GM19467 (cell line): ENCODE measurements at regions not wholly inside any gene's neighbourhood (a gene's known extent, or its start where the extent isn't known, plus 50 kb on each side); places are given as distances from the start of the nearest gene placed in this dataset.

Source experiments
- ATAC-seq: cut with Tn5 transposase; IDR thresholded peaks from one replicate; pipeline ENCODE4 v1.9.1; 2021; ENCODE audit warnings: mild to moderate bottlenecking, moderate library complexity; ENCODE audit not compliant: unreplicated experiment

DNA sequence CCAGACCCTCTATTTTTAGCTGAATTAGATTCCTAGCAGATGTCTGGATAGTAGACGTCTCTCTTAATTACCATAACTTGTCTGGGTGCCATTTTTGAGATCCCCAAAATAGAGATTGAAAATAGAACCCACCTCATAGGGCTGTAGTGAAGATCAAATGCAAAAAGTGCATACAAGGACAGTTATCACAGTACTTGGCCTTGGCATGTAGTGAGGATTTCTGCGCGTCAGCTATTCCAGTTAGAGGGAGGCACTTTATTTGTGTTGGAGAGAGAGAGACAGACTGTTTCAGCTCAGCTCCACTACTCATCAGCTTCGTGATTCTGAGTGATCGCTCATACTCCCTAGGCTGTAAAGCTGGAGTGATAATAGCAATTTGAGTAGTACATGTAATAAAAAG, 59.6 kb upstream of the CDH13 start:
- ATAC-seq: no peak

DNA sequence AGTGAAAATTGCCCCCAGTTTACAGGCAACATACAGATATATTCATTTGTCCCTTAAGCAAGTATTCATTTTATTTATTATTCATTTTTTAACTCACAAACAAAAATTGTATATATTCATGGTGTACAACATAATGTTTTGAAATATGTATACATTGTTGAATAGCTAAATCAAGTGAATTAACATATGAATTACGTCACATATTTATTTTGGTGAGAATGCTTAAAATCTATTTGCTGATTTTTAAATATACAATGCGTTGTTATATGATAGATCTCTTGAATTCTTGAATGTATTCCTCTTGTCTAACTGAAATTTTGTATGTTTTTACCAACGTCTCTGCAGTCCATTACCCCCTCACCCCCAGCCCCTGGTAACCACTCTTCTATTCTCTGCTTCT, 63.4 kb upstream of the CDH13 start:
- ATAC-seq: no peak

GRCh38 chr16:82562183-82562683, 64.5 kb upstream of the CDH13 start:
- ATAC-seq: no peak

DNA sequence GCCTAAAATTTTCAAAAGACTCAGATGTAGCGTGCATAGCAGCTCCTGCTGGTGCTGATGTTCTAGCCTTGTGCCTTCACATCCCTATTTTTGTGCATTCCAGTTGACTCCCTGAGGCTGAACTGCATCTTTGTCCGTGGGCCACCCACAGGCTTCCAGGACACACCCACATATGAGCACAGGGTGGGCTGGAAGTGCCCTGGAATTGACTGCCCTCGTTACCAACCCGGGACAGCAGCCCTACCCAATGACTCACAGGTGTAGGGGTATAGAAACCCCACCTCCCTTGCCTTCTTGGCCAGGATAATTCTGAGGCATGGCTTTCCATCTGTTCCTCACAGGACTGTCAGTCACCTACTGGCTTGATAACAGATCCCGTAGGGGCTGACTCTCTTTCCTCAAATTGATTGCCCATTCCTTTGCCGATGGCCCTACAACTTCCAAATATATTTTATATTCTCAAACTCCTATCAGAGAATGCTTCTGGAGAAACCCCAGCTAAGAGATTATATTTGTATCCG, 65.9 kb upstream of the CDH13 start:
- no peak for ATAC-seq

DNA sequence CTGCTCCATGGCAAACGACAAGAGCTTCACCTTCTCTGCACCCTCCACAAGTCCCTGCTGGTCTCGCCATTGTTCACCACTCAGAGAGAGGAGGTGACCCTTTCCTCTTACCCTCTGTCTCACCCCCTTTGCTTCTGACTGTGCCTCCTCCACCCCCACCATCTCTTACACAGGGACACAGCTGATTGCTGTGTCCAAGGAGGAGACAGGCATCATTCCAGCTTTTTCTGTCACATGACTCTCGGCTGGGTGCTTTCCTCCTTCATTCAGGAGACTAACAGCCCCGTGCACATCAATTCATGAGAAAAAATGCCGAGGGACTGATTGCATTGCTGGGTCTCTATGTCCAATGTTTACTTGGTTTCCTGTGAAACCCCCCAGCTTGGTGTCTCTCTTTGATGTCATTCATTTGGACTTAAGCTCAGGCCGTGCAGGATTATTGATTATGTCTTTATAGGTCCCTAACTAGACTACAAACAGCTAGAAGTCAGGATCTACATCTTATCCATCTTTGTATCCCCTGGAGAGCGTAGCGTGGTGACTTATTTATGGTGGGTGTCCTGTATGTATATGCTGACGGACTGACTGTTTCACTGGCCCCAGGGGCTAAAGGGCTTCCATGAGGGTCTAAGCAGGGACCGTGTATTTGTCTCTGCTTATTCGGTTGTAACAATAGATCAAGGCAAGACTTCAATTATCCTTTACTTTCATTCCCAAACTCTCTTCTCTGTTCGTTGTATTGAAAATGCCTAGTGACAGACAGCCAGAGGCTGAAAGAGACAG, 82.2 kb upstream of the CDH13 start:
- ATAC-seq: no peak

GRCh38 chr16:82542714-82543113, 84.1 kb upstream of the CDH13 start:
- no peak for ATAC-seq

DNA sequence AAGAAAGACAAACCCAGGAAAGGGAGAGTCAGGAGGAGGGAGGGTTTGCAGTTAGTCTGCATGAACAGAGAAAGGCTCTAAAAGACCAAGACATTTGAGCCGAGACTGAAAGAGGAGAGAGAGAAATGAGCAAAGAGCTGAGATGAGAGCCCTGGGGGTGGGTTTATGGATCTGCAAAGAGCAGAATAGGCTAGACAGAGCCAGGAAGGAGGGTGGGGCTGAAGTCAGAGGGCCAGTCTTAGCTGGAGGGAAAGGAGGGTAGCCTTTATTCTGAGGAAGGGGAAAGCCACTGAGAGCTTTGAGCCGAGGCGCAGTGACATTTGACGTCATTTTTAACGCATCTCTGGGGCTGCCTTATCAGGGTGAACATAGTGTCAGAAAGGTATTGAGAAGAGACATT, 85.7 kb upstream of the CDH13 start:
- no peak for ATAC-seq

DNA sequence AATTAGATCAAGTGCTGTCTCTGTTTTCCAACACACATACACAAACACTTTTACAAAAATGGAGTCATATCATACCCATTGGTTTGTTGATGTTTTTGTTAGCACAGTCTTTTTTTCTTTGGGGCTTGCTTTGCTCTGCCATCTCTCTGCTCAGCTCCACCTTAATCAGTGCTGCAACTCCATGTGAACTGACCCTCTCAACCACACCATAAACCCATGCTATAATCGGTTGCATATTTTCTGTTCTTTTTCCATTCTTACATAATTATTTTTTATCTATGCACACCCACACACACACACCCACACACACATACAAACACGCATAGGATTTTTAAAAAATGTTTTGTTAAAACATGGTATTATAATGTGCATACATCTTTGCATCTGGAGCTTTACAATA, 91.0 kb upstream of the CDH13 start:
- ATAC-seq: no peak

DNA sequence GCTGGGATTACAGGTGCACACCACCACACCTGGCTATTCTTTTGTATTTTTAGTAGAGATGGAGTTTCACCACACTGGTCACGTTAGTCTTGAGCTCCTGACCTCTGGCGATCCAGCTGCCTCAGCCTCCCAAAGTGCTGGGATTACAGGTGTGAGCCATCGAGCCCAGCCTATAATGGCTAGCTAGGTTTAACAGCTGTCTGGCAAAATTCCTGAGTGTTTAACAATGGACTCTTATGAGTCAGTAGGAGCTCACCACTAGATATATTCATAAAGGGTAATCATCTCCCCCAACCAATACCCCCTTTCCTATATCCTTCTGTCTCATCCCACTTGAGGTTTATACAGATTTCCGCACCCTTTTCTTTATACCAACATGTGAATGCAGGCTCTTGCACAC, 91.5 kb upstream of the CDH13 start:
- ATAC-seq: no peak

GRCh38 chr16:82533189-82533588, 93.6 kb upstream of the CDH13 start:
- no peak for ATAC-seq

DNA sequence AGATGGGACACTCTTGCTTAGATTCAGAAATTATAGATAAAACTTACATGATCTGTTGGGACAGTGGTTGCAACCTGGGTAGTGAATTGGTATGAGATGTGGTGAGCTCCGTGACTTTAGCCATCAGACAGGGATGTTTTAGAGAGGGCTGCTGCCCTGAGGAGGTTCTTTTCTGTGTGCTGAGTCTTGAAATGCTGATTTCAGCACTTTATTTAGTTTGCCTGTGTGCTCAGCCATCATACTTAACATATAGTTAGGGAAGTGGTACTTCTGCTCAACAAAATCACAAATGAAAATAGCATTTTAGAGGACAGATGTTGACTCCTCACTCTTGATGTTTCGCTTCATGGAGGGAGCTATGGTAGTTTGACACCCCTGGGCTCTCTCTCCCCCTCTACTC, 95.9 kb upstream of the CDH13 start:
- ATAC-seq: no peak

DNA sequence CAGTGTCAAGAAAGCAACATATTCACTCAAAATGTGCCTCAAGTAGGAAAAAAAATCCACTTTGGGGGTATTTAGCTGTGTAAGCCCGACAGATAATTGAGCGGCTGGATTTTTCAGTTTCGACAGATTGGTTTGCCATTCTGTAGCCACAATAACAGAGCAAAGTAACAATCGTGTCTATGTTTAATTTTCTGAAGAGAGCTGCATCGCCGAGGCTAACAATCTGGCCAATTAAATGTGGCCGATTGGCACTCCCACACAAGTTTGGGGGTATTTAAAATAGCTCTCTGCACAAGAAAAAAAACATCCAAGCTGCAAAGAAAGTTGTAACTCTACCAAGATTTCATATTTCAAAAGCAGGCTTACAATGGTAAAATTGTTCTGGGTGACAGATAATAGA, 99.7 kb upstream of the CDH13 start:
- ATAC-seq: no peak

DNA sequence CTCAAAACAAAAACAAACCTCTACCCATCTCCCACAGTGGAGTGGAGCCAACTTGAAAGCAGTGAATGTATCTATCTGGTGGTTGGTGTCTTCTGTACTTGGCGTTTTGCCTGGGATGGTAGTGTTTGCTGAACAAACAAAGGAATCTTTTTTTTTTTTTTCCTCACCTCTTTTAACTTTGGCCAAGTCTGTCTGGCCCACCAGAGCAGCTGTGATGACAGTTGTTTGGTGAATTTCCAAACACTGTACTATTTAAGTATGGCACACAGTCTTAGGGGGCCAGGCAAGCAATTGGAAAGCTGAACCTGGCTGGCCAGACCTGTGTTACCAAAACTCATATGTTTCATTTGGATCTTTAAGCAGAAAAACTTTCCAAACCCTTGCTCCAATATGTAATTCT, 101.8 kb upstream of the CDH13 start:
- ATAC-seq: no peak

- no peak for ATAC-seq
These were observed 103.0 kb upstream of the CDH13 start for GRCh38 chr16:82523815-82524214.

- ATAC-seq: no peak
These were observed 104.7 kb upstream of the CDH13 start for GRCh38 chr16:82522026-82522425.

GRCh38 chr16:82518811-82519210, 108.0 kb upstream of the CDH13 start:
- no peak for ATAC-seq

DNA sequence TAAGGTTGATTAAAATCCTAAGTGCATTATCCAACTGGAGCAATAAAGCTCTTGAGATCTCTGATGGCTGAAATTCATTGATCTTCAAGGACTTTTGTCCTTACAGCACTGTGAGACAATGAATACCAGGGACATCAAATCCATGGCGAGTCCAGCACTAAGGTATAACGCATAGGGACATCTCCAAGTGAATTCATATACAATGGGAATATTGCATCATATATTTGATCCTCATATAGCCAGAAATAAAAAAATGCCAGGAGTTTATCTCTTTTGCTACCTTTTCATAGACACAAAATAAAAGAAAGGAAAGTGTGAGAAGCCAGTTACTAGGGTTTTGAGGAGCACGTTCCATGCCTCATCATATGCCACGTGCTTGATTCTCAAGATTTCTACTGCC, 112.5 kb upstream of the CDH13 start:
- no peak for ATAC-seq

- no peak for ATAC-seq
These were observed 115.9 kb upstream of the CDH13 start for GRCh38 chr16:82510789-82511305.

- ATAC-seq: no peak
These were observed 116.9 kb upstream of the CDH13 start for GRCh38 chr16:82509691-82510430.

DNA sequence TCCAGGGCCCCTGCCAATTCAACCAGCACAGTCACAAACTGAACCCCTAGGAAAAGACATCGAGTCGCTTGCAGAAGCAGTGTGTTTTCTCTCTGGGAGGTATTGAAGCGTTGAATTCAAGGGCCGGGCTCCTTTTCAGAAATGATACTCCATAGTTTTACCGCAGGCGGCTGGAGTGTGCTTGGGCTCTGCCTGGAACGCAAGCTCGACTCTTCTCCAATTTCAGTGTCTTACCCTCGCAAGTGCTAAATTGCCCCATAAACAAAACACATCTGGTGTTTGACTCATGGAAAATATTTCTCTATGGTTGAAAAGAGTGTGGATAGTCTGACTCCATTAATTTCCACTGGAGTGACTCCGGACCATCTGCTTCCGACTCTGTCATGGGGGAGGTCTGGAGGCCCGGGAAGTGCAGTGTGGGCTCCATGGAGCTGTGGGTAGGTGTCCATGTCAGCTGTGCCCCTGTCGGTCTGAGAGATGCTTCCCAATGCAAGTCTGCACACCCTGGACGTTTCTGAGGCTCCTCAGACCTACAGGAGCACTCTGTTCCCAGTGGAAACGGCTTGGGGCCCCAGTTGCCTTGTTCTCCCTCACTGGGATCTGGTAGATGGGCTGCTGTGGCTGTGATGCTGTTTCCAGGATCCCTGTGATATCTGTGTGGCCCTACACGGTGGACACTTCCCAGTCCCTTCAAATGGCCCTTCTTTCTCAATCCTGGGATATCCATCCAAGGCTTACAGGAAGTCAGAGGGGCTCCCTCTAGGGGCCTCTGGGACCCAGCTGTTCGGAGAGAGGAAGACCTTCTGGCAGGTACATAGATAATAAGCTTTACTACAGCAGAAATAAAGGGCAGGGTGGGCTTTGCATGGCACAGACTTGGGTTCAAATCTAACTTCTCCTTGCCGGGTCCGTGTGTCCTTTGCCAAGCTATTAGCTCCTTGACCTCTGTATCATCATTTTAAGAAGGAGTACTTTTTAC, 119.8 kb upstream of the CDH13 start:
- no peak for ATAC-seq

DNA sequence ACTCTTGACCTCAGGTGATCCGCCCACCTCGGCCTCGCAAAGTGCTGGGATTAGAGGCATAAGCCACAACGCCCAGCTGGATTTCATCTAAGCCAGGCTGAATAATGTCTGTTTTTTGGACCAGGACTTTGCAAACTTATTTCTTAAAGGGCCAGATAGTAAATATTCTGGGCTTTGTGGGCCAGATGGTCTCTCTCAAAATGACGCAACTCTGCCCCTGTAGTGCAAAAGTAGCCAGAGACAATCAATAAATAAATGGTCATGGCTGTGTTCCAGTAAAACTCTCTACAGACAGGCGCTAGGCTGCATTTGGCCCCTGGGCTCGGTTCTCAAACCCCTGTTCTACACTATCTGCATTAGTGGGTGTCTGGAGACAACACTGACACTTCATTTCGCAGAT, 121.9 kb upstream of the CDH13 start:
- no peak for ATAC-seq
